Esophagus muscularis mucosa (tissue), 4 donors: ENCODE measurements at regions not wholly inside any gene's neighbourhood (a gene's known extent, or its start where the extent isn't known, plus 50 kb on each side); places are given as distances from the start of the nearest gene placed in this dataset.

Experiments used
- DNase-seq: peaks from one replicate; pipeline ENCODE4 v3.0.0-alpha.2; 2017; ENCODE audit errors: extremely low spot score
- H3K27ac ChIP-seq, 4 donors: fragments of 200-600 bp; sonication (generic); replicated peaks in 1 of 4; 1 replicate in 3 of 4; 2 replicates in 1 of 4; pipeline ENCODE4 v1.5.1; 2016 to 2019; ENCODE audit warnings: mild to moderate bottlenecking in 1 of 4
- H3K27me3 ChIP-seq, 4 donors: fragments of 200-600 bp; sonication (generic); one replicate each; pipeline versions ENCODE4 v1.5.1 to v1.6.0; 2016 to 2019
- H3K36me3 ChIP-seq, 4 donors: fragments of 200-600 bp; sonication (generic); one replicate each; pipeline ENCODE4 v1.5.1; 2016 to 2019
- H3K4me1 ChIP-seq, 4 donors: fragments of 200-600 bp; sonication (generic); one replicate each; pipeline ENCODE4 v1.5.1; 2016 to 2019
- H3K4me3 ChIP-seq, 4 donors: fragments of 200-600 bp; sonication (generic); 1 replicate in 2 of 4; 2 replicates in 2 of 4; pipeline ENCODE4 v1.5.1; 2016 to 2019; ENCODE audit warnings: mild to moderate bottlenecking in 4 of 4, moderate library complexity in 1 of 4
- H3K9me3 ChIP-seq, 4 donors: fragments of 200-600 bp; sonication (generic); 1 replicate in 3 of 4; 2 replicates in 1 of 4; pipeline ENCODE4 v1.5.1; 2016 to 2019
- EP300 ChIP-seq: sonication (generic); formaldehyde crosslinking; IDR thresholded peaks from one replicate; pipeline ENCODE4 v1.6.1; 2017; ENCODE audit warnings: antibody characterized with exemption
- POLR2A ChIP-seq: fragments of 450-650 bp; IDR thresholded peaks from one replicate; pipeline ENCODE4 v1.6.1; 2017; ENCODE audit warnings: antibody characterized with exemption, moderate library complexity, mild to moderate bottlenecking, low read depth
- POLR2AphosphoS5 ChIP-seq, 2 donors: sonication (generic); formaldehyde crosslinking; IDR thresholded peaks; one replicate each; pipeline ENCODE4 v1.6.1; 2017; ENCODE audit warnings: antibody characterized with exemption in 2 of 2
- WGBS: methylation state at CpG from one replicate; pipeline ENCODE4 v1.1.5; 2018; 5-methylcytosine and 5-hydroxymethylcytosine counted together
- intact Hi-C: fragments of 100-400 bp; cut with DNase I; formaldehyde crosslinking; loops from one replicate; pipeline ENCODE4 v1.15.1; 2023
- TF ChIP-seq, protein P1 (sequence below), 3 experiments: fragments of 200-600 bp in 2 of 3; fragments of 450-650 bp in 1 of 3; sonication (generic) in 2 of 3; IDR thresholded peaks; one replicate each; pipeline ENCODE4 v1.5.1; 2017 to 2019; ENCODE audit warnings: antibody characterized with exemption in 3 of 3, mild to moderate bottlenecking in 2 of 3, moderate library complexity in 1 of 3

DNA sequence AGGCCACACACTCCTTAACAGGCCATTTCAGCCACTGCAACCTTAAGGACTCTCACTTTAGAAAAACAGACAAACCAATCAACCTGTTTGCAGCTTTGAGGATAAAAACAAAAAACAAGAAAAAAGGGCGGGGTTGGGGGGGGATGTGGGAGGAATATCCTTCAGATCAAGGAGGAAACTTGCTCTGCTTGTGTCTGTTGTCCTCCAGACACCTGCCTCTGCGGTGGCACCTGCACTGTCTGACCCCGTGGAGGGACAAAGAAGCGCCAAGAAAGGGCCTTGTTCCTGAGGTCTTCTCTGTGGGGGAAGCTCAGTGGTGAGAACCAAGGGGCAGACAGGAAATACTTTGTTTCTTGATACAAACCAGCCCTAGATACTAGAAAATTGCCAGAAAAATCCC lies 70.5 kb downstream of the POLR2M start:
- 79% methylated on average over 4 of the region's 4 CpGs for WGBS
- intact Hi-C loops, result no loop called here

DNA sequence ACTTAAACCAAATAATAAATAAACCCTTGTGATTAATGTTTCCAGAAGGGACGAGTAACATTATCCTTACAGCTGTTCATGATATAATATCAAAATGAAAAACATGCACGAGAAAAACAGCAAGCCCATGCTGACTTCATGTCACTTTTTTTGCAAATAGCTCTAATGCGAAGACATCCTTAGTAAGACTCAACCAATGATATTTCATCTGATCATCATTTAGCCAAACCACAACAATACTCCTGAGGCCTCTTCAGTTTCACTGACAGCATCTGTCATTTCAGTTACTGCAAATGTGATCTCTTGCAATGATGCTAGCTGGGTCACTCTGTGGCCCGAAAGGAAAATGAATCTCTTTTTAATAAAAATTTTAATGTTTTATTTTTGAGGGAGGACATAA lies 74.0 kb downstream of the POLR2M start:
- TF ChIP-seq POLR2AphosphoS5 (IDR thresholded peaks at IDR 0.05), result no peak
- TF ChIP-seq, protein P1, sequence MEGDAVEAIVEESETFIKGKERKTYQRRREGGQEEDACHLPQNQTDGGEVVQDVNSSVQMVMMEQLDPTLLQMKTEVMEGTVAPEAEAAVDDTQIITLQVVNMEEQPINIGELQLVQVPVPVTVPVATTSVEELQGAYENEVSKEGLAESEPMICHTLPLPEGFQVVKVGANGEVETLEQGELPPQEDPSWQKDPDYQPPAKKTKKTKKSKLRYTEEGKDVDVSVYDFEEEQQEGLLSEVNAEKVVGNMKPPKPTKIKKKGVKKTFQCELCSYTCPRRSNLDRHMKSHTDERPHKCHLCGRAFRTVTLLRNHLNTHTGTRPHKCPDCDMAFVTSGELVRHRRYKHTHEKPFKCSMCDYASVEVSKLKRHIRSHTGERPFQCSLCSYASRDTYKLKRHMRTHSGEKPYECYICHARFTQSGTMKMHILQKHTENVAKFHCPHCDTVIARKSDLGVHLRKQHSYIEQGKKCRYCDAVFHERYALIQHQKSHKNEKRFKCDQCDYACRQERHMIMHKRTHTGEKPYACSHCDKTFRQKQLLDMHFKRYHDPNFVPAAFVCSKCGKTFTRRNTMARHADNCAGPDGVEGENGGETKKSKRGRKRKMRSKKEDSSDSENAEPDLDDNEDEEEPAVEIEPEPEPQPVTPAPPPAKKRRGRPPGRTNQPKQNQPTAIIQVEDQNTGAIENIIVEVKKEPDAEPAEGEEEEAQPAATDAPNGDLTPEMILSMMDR (IDR thresholded peaks at IDR 0.05), result no peak
- TF ChIP-seq POLR2A, result no peak
- no peak for TF ChIP-seq EP300
- Histone ChIP-seq H3K27me3 (no peaks in the 10 kb centered on the region), H3K36me3 (no peaks in the 10 kb centered on the region), H3K9me3 (no peaks in the 10 kb centered on the region), H3K4me3 (no peak overlapping the region), H3K27ac (no peak overlapping the region), H3K4me1 (peaks cover 0 to 9% (median 4%) of the 10 kb centered on the region in 4 donors)
- peak; percentile 26 for DNase-seq
- intact Hi-C loops, result no loop called here
- 68% methylated on average over 4 of the region's 4 CpGs for WGBS

More for the DNA sequence above, 70.5 kb downstream of the POLR2M start:
- no peak overlapping the region for H3K27ac ChIP-seq
- H3K36me3 ChIP-seq, result no peaks in the 10 kb centered on the region
- TF ChIP-seq POLR2AphosphoS5 (IDR thresholded peaks at IDR 0.05) (no peak), EP300 (no peak), POLR2A (no peak)
- TF ChIP-seq, protein P1 (IDR thresholded peaks at IDR 0.05), result no peak
- H3K4me1 ChIP-seq, result no peaks in the 10 kb centered on the region
- no peak for DNase-seq
- no peak overlapping the region for H3K4me3 ChIP-seq
- no peaks in the 10 kb centered on the region for H3K9me3 ChIP-seq
- no peaks in the 10 kb centered on the region for H3K27me3 ChIP-seq

DNA sequence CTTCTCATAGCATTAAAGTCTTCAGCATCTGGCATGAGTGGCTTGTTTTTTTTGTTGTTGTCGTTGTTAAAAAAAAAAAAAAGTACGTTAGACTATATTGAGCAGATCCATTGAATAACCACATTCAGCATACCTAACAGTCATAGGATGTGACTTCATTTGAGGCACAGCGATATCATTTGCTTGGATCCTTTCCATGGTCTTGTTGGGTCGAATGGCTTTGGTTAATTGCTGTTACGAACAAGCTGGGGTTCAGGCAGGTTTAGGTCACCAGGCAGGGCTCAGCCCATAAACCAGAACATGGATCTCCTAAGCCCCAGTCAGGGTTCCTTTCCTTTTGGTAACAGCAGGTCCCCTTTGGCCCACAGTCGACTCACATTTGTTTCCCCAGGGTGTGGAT lies 76.2 kb downstream of the POLR2M start:
- no peaks in the 10 kb centered on the region for H3K27me3 ChIP-seq
- H3K27ac ChIP-seq, result no peak overlapping the region
- H3K36me3 ChIP-seq, result no peaks in the 10 kb centered on the region
- 82% methylated on average over 6 of the region's 6 CpGs for WGBS
- no peak overlapping the region for H3K4me3 ChIP-seq
- DNase-seq, result no peak
- no peak for TF ChIP-seq POLR2AphosphoS5 (IDR thresholded peaks at IDR 0.05)
- TF ChIP-seq EP300, result no peak
- TF ChIP-seq, protein P1 (IDR thresholded peaks at IDR 0.05), result no peak
- no peak for TF ChIP-seq POLR2A
- intact Hi-C loops, result no loop called here
- peaks cover 0 to 9% (median 4%) of the 10 kb centered on the region in 4 donors for H3K4me1 ChIP-seq
- H3K9me3 ChIP-seq, result no peaks in the 10 kb centered on the region

DNA sequence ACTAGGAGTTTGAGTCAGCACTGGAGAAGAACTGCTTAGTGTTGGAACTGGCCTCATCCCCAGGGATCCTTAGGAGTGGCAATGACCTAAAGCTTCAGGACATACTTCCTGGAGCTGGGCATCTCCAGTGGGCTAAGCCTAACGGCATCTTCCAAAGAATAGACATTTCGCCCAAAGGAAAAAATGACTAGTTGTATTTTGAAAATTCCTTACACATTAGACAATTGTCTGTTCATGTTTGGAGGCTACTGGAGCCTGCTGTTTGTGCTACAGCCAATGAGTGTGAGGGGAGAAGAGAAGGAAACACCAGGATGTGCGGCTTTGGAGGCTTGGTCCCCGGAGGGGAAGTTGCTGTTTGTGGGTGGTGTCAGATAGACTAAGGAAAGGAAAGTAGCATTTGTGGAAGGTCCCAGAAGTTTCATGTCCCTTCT lies 77.6 kb downstream of the POLR2M start:
- H3K4me3 ChIP-seq, result no peak overlapping the region
- H3K36me3 ChIP-seq, result no peaks in the 10 kb centered on the region
- WGBS, result 64% methylated on average over 4 of the region's 4 CpGs
- no peak for TF ChIP-seq EP300
- TF ChIP-seq POLR2A, result no peak
- TF ChIP-seq POLR2AphosphoS5 (IDR thresholded peaks at IDR 0.05), result no peak
- TF ChIP-seq, protein P1 (IDR thresholded peaks at IDR 0.05), result no peak
- no peaks in the 10 kb centered on the region for H3K9me3 ChIP-seq
- intact Hi-C loops, result no loop called here
- H3K4me1 ChIP-seq, result peaks cover 0 to 9% (median 4%) of the 10 kb centered on the region in 4 donors
- no peaks in the 10 kb centered on the region for H3K27me3 ChIP-seq
- peak; percentile 78 for DNase-seq
- no peak overlapping the region for H3K27ac ChIP-seq

DNA sequence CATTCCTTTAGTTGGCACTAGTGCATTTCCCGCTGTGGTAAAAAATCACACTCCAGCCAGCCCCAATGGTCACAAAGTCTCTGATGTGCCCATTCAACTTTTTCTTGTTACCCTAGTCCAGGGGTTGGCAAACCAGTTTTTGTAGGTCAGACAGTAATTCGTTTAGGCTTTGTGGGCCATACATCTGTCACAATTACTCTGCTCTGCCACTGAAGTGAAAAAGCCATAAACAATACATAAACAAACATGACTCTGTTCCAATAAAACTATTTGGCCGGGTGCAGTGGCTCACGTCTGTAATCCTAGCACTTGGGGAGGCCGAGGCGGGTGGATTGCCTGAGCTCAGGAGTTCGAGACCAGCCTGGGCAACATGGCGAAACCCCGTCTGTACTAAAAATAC lies 78.5 kb downstream of the POLR2M start:
- WGBS, result 82% methylated on average over 9 of the region's 9 CpGs
- DNase-seq, result no peak
- H3K27ac ChIP-seq, result no peak overlapping the region

More for the DNA sequence above, 78.5 kb downstream of the POLR2M start:
- intact Hi-C loops, result no loop called here
- no peak overlapping the region for H3K4me3 ChIP-seq
- no peaks in the 10 kb centered on the region for H3K9me3 ChIP-seq
- TF ChIP-seq, protein P1 (IDR thresholded peaks at IDR 0.05), result no peak
- TF ChIP-seq POLR2AphosphoS5 (IDR thresholded peaks at IDR 0.05) (no peak), EP300 (no peak), POLR2A (no peak)
- H3K4me1 ChIP-seq, result peaks cover 0 to 9% (median 4%) of the 10 kb centered on the region in 4 donors
- H3K27me3 ChIP-seq, result no peaks in the 10 kb centered on the region
- no peaks in the 10 kb centered on the region for H3K36me3 ChIP-seq
